Activated T-cell treated with anti-CD3 and anti-CD28 coated beads, Interleukin-2, amount 50 U/mL, for 48 hours (primary cell): ENCODE measurements at regions not wholly inside any gene's neighbourhood (a gene's known extent, or its start where the extent isn't known, plus 50 kb on each side); places are given as distances from the start of the nearest gene placed in this dataset.

Experiments
- DNase-seq, 2 experiments: peaks; one replicate each; pipeline ENCODE4 v3.0.0-alpha.2; 2020

GRCh38 chr22:27655582-27656185 is 145.9 kb downstream of the MN1 start:
- no peak for DNase-seq

- DNase-seq, result no peak
Measured at GRCh38 chr22:27656970-27657369, 144.6 kb downstream of the MN1 start.

GRCh38 chr22:27660306-27660705 is 141.2 kb downstream of the MN1 start:
- DNase-seq, result no peak

GRCh38 chr22:27662359-27663301 is 138.9 kb downstream of the MN1 start:
- DNase-seq, result no peak

GRCh38 chr22:27663812-27664211 is 137.7 kb downstream of the MN1 start:
- no peak for DNase-seq

- no peak for DNase-seq
Measured at GRCh38 chr22:27666272-27666997, 135.1 kb downstream of the MN1 start.

GRCh38 chr22:27667121-27667843 is 134.3 kb downstream of the MN1 start:
- no peak for DNase-seq

- no peak for DNase-seq
Measured at GRCh38 chr22:27668828-27669797, 132.4 kb downstream of the MN1 start.

GRCh38 chr22:27669798-27670599 is 131.6 kb downstream of the MN1 start:
- no peak for DNase-seq

GRCh38 chr22:27670701-27671412 is 130.7 kb downstream of the MN1 start:
- no peak for DNase-seq

GRCh38 chr22:27671413-27671935 is 130.1 kb downstream of the MN1 start:
- DNase-seq, result no peak

- no peak for DNase-seq
Measured at GRCh38 chr22:27672721-27673418, 128.7 kb downstream of the MN1 start.

- DNase-seq, result no peak
Measured at GRCh38 chr22:27673839-27674238, 127.7 kb downstream of the MN1 start.

- DNase-seq, result no peak
Measured at GRCh38 chr22:27674261-27674923, 127.2 kb downstream of the MN1 start.

- no peak for DNase-seq
Measured at GRCh38 chr22:27676545-27677213, 124.9 kb downstream of the MN1 start.

- DNase-seq, result no peak
Measured at GRCh38 chr22:27677905-27678458, 123.6 kb downstream of the MN1 start.

GRCh38 chr22:27679176-27679575 is 122.4 kb downstream of the MN1 start:
- DNase-seq, result no peak
